ENCODE measurements at regions not wholly inside any gene's neighbourhood (a gene's known extent, or its start where the extent isn't known, plus 50 kb on each side); places are given as distances from the start of the nearest gene placed in this dataset.

DNA sequence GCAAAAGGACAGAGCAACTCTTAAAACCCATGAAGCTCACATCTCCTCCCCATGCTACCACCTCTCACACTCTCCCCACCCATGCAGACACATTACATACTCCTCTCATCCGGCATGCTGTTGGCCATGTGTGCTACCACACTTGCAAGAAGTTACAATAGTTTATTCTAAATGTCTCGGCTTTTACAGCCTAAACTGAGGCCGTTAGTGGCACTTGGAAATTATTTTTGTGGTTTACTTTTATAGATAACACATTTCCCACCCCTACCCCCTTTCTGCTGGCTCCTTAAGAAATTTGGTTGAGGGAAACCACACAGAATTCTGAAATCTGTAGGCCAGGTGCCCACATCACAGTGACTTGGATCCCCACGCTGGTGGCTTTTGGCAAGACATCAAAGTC lies 141.1 kb upstream of the HHIP start (continued):
- no peak for TF ChIP-seq SUZ12 (IDR thresholded peaks at IDR 0.05; ENCODE audit: low read length)
- TF ChIP-seq POLR2A (IDR thresholded peaks at IDR 0.05; ENCODE audit: control extremely low read depth in 1 of 2, low read depth in 2 of 2, low read length in 2 of 2), result no peak
- TF ChIP-seq, protein P1, sequence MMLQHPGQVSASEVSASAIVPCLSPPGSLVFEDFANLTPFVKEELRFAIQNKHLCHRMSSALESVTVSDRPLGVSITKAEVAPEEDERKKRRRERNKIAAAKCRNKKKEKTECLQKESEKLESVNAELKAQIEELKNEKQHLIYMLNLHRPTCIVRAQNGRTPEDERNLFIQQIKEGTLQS (IDR thresholded peaks at IDR 0.05; ENCODE audit: insufficient read depth, low read depth, low read length), result no peak
- TF ChIP-seq, protein P2, sequence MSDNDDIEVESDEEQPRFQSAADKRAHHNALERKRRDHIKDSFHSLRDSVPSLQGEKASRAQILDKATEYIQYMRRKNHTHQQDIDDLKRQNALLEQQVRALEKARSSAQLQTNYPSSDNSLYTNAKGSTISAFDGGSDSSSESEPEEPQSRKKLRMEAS (IDR thresholded peaks at IDR 0.05), result no peak
- no peak for TF ChIP-seq TBP (IDR thresholded peaks at IDR 0.05; ENCODE audit: low read depth, low read length)

All from H1 (cell line).